ENCODE measurements at regions not wholly inside any gene's neighbourhood (a gene's known extent, or its start where the extent isn't known, plus 50 kb on each side); places are given as distances from the start of the nearest gene placed in this dataset.

DNA sequence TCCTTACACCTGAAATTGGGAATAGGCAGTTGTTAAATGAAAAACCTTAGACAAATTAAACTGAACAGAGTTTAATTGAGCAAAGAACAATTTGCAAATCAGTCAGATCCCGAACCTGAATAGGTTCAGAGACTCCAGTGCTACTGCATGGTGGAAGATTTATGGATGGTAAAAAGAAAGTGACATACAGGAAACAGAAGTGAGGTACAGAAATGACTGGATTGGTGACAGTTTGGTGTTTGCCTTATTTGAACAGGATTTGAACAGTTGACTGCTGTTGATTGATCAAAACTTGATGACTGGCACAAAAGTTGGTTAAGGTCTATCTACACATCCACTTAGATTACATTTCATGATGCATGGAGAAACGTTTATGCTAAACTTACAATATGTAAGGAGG, 248.8 kb downstream of the HNMT start:
- Mint-ChIP-seq H3K4me1 (peaks cover 27% of the 10 kb centered on the region), H3K36me3 (ENCODE audit: low read depth) (no peaks in the 10 kb centered on the region), H3K27me3 (ENCODE audit: insufficient read depth, low read depth, poor library complexity) (no peaks in the 10 kb centered on the region), H3K9me3 (no peaks in the 10 kb centered on the region), H3K4me3 (no peak overlapping the region), H3K27ac (no peak overlapping the region)
- H3K4me2 ChIP-seq: no peak overlapping the region
- TF ChIP-seq EZH2phosphoT487 (IDR thresholded peaks at IDR 0.05; ENCODE audit: unreplicated experiment) (no peak), NANOG (IDR thresholded peaks at IDR 0.05; ENCODE audit: borderline replicate concordance) (no peak), STAT1 (IDR thresholded peaks at IDR 0.05; ENCODE audit: unreplicated experiment) (no peak), CREB1 (CRISPR knock-in tag; IDR thresholded peaks at IDR 0.05; ENCODE audit: low read depth) (no peak), ZNF114 (CRISPR knock-in tag; IDR thresholded peaks at IDR 0.05) (no peak), POLR2AphosphoS5 (IDR thresholded peaks at IDR 0.05; ENCODE audit: low read depth) (no peak), ZNF331 (CRISPR knock-in tag; IDR thresholded peaks at IDR 0.05; ENCODE audit: low read depth) (no peak), JUNB (IDR thresholded peaks at IDR 0.05; ENCODE audit: unreplicated experiment) (no peak), ZNF462 (CRISPR knock-in tag; IDR thresholded peaks at IDR 0.05) (no peak), REST (IDR thresholded peaks at IDR 0.05; ENCODE audit: unreplicated experiment) (no peak), EZH2 (IDR thresholded peaks at IDR 0.05; ENCODE audit: low read depth, unreplicated experiment) (no peak)
- TF ChIP-seq, protein P1, sequence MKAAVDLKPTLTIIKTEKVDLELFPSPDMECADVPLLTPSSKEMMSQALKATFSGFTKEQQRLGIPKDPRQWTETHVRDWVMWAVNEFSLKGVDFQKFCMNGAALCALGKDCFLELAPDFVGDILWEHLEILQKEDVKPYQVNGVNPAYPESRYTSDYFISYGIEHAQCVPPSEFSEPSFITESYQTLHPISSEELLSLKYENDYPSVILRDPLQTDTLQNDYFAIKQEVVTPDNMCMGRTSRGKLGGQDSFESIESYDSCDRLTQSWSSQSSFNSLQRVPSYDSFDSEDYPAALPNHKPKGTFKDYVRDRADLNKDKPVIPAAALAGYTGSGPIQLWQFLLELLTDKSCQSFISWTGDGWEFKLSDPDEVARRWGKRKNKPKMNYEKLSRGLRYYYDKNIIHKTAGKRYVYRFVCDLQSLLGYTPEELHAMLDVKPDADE (IDR thresholded peaks at IDR 0.05): no peak
- TF ChIP-seq, protein P2, sequence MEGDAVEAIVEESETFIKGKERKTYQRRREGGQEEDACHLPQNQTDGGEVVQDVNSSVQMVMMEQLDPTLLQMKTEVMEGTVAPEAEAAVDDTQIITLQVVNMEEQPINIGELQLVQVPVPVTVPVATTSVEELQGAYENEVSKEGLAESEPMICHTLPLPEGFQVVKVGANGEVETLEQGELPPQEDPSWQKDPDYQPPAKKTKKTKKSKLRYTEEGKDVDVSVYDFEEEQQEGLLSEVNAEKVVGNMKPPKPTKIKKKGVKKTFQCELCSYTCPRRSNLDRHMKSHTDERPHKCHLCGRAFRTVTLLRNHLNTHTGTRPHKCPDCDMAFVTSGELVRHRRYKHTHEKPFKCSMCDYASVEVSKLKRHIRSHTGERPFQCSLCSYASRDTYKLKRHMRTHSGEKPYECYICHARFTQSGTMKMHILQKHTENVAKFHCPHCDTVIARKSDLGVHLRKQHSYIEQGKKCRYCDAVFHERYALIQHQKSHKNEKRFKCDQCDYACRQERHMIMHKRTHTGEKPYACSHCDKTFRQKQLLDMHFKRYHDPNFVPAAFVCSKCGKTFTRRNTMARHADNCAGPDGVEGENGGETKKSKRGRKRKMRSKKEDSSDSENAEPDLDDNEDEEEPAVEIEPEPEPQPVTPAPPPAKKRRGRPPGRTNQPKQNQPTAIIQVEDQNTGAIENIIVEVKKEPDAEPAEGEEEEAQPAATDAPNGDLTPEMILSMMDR (conservative IDR thresholded peaks at IDR 0.05; ENCODE audit: low read depth in 2 of 2): no peak
- H3K4me3 ChIP-seq: no peak overlapping the region
- no peaks in the 10 kb centered on the region for H3F3A ChIP-seq (replicated peaks; ENCODE audit: low read depth)
- no peaks in the 10 kb centered on the region for H3K36me3 ChIP-seq (ENCODE audit: insufficient read depth)
- DNase-seq (ENCODE audit: low spot score): no peak
- H3K27me3 ChIP-seq (ENCODE audit: insufficient read depth): no peaks in the 10 kb centered on the region
- H3K79me2 ChIP-seq (replicated peaks; ENCODE audit: insufficient read depth): no peaks in the 10 kb centered on the region
- ATAC-seq: no peak
- no peak overlapping the region for H2AFZ ChIP-seq
- H4K20me1 ChIP-seq (replicated peaks; ENCODE audit: insufficient read depth): no peaks in the 10 kb centered on the region
- peaks cover 31% of the 10 kb centered on the region for H3K4me1 ChIP-seq (ENCODE audit: insufficient read depth)
- no peak overlapping the region for H3K27ac ChIP-seq (ENCODE audit: low read depth)
- peaks cover 18% of the 10 kb centered on the region for H3K9me2 ChIP-seq (ENCODE audit: insufficient read depth)

All from GM23338 (cell line).